ENCODE measurements at regions not wholly inside any gene's neighbourhood (a gene's known extent, or its start where the extent isn't known, plus 50 kb on each side); places are given as distances from the start of the nearest gene placed in this dataset.
"Not testable (repeated sequence)": the region's sequence is repeated elsewhere in the genome, so short reads cannot be mapped to it uniquely, and the experiment has no call there.

- Histone ChIP-seq H3K27me3 (ENCODE audit: insufficient read depth, low read length) (no peaks in the 10 kb centered on the region), H3K36me3 (ENCODE audit: insufficient read depth, low read depth, low read length) (no peaks in the 10 kb centered on the region), H3K9ac (ENCODE audit: low read depth, low read length) (no peak overlapping the region), H3K9me3 (ENCODE audit: insufficient read depth, low read depth, low read length) (no peaks in the 10 kb centered on the region), H3K4me3 (ENCODE audit: low read length) (no peak overlapping the region), H3K4me1 (ENCODE audit: insufficient read depth, low read length) (no peaks in the 10 kb centered on the region), H3K27ac (ENCODE audit: low read length) (no peak overlapping the region)
Measured at GRCh38 chr2:19631871-19632270, 269.9 kb downstream of the TTC32 start.

- H3K9me3 ChIP-seq (ENCODE audit: insufficient read depth, low read depth, low read length): no peaks in the 10 kb centered on the region
- no peak overlapping the region for H3K9ac ChIP-seq (ENCODE audit: low read depth, low read length)
- H3K4me1 ChIP-seq (ENCODE audit: insufficient read depth, low read length): no peaks in the 10 kb centered on the region
- H3K27me3 ChIP-seq (ENCODE audit: insufficient read depth, low read length): no peaks in the 10 kb centered on the region
- no peaks in the 10 kb centered on the region for H3K36me3 ChIP-seq (ENCODE audit: insufficient read depth, low read depth, low read length)
- no peak overlapping the region for H3K4me3 ChIP-seq (ENCODE audit: low read length)
- H3K27ac ChIP-seq (ENCODE audit: low read length): no peak overlapping the region
Measured at GRCh38 chr2:19630921-19631320, 270.9 kb downstream of the TTC32 start.

DNA sequence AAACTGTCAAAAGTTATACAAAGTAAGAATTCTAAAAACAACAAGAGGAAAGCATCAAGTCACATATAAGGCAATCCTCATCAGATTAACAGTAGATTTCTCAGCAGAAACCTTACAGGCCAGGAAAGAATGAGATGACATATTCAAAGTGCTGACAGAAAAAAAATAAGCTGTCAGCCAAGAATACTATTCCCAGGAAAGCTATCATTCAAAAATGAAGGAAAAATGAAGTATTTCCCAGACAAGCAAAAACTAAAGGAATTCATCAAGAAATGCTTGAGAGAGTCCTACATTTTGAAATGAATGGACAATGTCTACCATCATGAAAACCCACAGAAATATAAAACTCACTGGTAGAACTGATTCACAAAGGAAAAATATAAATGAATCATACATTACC is 268.9 kb upstream of the OSR1 start:
- no peaks in the 10 kb centered on the region for H3K4me1 ChIP-seq (ENCODE audit: insufficient read depth, low read length)
- no peak overlapping the region for H3K27ac ChIP-seq (ENCODE audit: low read length)
- H3K36me3 ChIP-seq (ENCODE audit: insufficient read depth, low read depth, low read length): no peaks in the 10 kb centered on the region
- no peak overlapping the region for H3K9ac ChIP-seq (ENCODE audit: low read depth, low read length)
- no peaks in the 10 kb centered on the region for H3K9me3 ChIP-seq (ENCODE audit: insufficient read depth, low read depth, low read length)
- H3K4me3 ChIP-seq (ENCODE audit: low read length): no peak overlapping the region
- no peaks in the 10 kb centered on the region for H3K27me3 ChIP-seq (ENCODE audit: insufficient read depth, low read length)

DNA sequence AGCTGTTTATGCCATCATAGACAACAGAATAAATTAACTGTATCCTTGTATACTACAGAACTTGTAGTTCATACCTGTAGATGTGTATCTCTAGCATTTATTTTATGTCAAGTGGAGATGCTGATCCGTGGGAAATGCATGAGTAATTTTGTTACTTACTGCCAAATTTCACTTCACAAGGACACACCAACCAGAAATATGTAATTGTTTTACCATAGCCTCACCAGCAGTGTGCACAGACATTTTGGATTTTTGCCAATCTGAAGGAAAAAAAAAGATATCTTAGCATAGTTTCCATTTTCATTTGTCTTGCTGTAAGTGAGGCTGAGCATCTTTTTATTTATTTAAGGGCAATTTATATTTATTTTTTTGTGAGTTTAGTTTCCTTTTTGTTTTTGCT is 265.1 kb upstream of the OSR1 start:
- Histone ChIP-seq H3K4me1 (ENCODE audit: insufficient read depth, low read length) (no peaks in the 10 kb centered on the region), H3K27me3 (ENCODE audit: insufficient read depth, low read length) (no peaks in the 10 kb centered on the region), H3K36me3 (ENCODE audit: insufficient read depth, low read depth, low read length) (no peaks in the 10 kb centered on the region), H3K9me3 (ENCODE audit: insufficient read depth, low read depth, low read length) (no peaks in the 10 kb centered on the region), H3K9ac (ENCODE audit: low read depth, low read length) (no peak overlapping the region), H3K27ac (ENCODE audit: low read length) (no peak overlapping the region), H3K4me3 (ENCODE audit: low read length) (no peak overlapping the region)

- Histone ChIP-seq H3K4me1 (ENCODE audit: insufficient read depth, low read length) (no peaks in the 10 kb centered on the region), H3K27me3 (ENCODE audit: insufficient read depth, low read length) (no peaks in the 10 kb centered on the region), H3K27ac (ENCODE audit: low read length) (no peak overlapping the region), H3K4me3 (ENCODE audit: low read length) (no peak overlapping the region), H3K36me3 (ENCODE audit: insufficient read depth, low read depth, low read length) (no peaks in the 10 kb centered on the region), H3K9ac (ENCODE audit: low read depth, low read length) (no peak overlapping the region), H3K9me3 (ENCODE audit: insufficient read depth, low read depth, low read length) (peaks cover 16% of the 10 kb centered on the region)
Measured at GRCh38 chr2:19617257-19617848, 258.9 kb upstream of the OSR1 start.

DNA sequence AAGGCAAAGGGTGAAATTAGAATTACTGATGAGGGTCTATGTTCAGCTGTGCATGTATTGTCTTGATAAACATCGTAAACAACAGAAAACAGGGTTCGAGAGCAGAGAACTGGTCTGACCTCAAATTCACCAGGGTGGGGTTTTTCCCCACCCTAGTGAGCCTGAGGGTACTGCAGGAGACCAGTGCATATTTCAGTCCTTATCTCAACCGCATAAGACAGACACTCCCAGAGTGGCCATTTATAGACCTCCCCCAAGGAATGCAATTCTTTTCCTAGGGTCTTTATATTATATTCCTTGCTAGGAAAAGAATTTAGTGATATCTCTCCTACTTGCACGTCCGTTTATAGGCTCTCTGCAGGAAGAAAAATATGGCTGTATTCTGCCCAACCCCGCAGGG is 257.0 kb upstream of the OSR1 start:
- not testable (repeated sequence) for H3K4me1 ChIP-seq (ENCODE audit: insufficient read depth, low read length); H3K27me3 ChIP-seq (ENCODE audit: insufficient read depth, low read length); H3K27ac ChIP-seq (ENCODE audit: low read length); H3K4me3 ChIP-seq (ENCODE audit: low read length); H3K9ac ChIP-seq (ENCODE audit: low read depth, low read length); H3K36me3 ChIP-seq (ENCODE audit: insufficient read depth, low read depth, low read length)
- peaks cover 16% of the 10 kb centered on the region for H3K9me3 ChIP-seq (ENCODE audit: insufficient read depth, low read depth, low read length)

DNA sequence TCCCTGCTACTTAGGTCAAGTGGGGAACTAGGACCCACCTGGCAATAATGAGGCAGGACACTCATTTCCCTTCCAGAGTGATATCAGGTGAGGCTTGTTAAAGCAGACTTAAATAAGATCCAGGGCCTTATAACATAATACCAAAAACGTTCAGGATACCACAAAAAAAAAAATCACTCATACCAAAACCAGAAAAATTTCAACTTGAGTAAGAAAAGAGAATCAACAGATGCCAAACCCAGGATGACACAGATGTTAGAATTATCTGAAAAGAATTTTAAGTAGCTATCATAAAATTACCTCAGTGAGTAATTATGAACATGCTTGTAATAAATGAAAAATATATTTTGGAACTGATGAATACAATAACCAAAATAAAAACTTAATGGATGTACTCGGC is 255.6 kb upstream of the OSR1 start:
- Histone ChIP-seq H3K27me3 (ENCODE audit: insufficient read depth, low read length) (no peaks in the 10 kb centered on the region), H3K4me3 (ENCODE audit: low read length) (no peak overlapping the region), H3K27ac (ENCODE audit: low read length) (no peak overlapping the region), H3K36me3 (ENCODE audit: insufficient read depth, low read depth, low read length) (no peaks in the 10 kb centered on the region), H3K9me3 (ENCODE audit: insufficient read depth, low read depth, low read length) (peaks cover 16% of the 10 kb centered on the region), H3K9ac (ENCODE audit: low read depth, low read length) (no peak overlapping the region), H3K4me1 (ENCODE audit: insufficient read depth, low read length) (no peaks in the 10 kb centered on the region)

- H3K9me3 ChIP-seq (ENCODE audit: insufficient read depth, low read depth, low read length): peaks cover 16% of the 10 kb centered on the region
- H3K4me1 ChIP-seq (ENCODE audit: insufficient read depth, low read length): no peaks in the 10 kb centered on the region
- no peaks in the 10 kb centered on the region for H3K27me3 ChIP-seq (ENCODE audit: insufficient read depth, low read length)
- no peak overlapping the region for H3K27ac ChIP-seq (ENCODE audit: low read length)
- no peaks in the 10 kb centered on the region for H3K36me3 ChIP-seq (ENCODE audit: insufficient read depth, low read depth, low read length)
- H3K4me3 ChIP-seq (ENCODE audit: low read length): no peak overlapping the region
- H3K9ac ChIP-seq (ENCODE audit: low read depth, low read length): no peak overlapping the region
Measured at GRCh38 chr2:19611491-19612332, 253.3 kb upstream of the OSR1 start.

DNA sequence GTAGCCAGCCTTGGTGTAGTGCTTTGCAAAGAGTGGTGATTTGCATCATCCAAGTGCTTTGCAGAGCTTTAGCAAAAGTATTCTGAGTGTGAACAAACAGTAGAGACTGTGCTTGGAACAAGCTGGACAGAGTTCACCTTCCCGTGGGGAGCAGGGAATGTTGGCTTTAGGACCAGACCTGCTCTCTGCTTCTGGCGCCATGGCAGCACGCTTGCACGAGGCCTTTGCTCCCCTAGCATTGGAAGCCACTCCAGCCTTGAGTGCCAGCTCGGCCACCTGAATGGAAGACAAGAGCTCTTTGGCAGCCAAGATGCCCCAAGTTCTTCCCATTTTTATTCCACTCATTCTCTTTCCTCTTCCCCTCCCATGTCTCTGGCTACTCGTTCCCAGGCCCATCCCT is 250.8 kb upstream of the OSR1 start:
- no peaks in the 10 kb centered on the region for H3K4me1 ChIP-seq (ENCODE audit: insufficient read depth, low read length)
- no peak overlapping the region for H3K4me3 ChIP-seq (ENCODE audit: low read length)
- H3K9me3 ChIP-seq (ENCODE audit: insufficient read depth, low read depth, low read length): peaks cover 7% of the 10 kb centered on the region; the same call in 1 of the 2 replicates
- no peak overlapping the region for H3K9ac ChIP-seq (ENCODE audit: low read depth, low read length)
- H3K36me3 ChIP-seq (ENCODE audit: insufficient read depth, low read depth, low read length): no peaks in the 10 kb centered on the region
- H3K27me3 ChIP-seq (ENCODE audit: insufficient read depth, low read length): no peaks in the 10 kb centered on the region
- no peak overlapping the region for H3K27ac ChIP-seq (ENCODE audit: low read length)

DNA sequence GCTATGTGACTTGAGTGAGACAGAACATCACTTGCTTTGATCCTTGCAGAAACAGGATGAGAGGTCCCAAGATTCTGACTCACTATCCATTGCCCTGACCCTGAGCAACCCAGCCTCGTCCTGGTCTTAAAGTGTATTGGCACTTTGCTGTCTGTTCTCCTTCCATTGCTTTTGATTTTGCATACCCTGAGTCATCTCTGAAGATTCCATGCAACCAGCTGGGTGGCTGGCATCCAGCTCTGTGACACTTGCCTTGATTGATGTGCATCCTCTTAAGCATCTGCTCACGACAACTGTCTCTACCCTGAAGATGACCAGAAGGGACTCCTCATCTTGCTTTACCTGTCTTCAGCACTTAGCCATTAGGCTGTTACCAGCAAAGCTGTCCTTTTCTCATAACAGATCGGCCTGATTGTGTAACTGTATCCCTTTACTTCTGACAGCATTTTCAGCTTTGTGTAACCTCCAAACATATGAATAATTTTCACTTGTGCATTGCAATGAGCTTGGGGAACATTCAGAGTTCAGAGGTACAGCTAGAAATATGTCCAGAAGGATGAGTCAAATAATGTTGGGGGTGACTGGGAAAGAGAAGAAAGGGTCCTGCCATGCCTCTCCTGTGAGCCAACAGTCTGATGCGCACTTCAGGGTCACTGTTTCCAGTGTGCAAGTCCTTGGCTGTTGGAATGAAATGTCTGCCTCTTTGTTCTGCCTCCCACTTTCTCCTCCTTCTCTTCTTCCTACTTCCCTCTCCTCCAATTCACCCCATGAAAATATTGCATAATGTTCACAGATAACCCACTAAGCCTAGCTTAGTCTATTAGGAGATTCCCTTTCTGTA is 249.7 kb upstream of the OSR1 start:
- Histone ChIP-seq H3K27me3 (ENCODE audit: insufficient read depth, low read length) (no peaks in the 10 kb centered on the region), H3K9ac (ENCODE audit: low read depth, low read length) (no peak overlapping the region), H3K9me3 (ENCODE audit: insufficient read depth, low read depth, low read length) (no peaks in the 10 kb centered on the region), H3K36me3 (ENCODE audit: insufficient read depth, low read depth, low read length) (no peaks in the 10 kb centered on the region), H3K4me3 (ENCODE audit: low read length) (no peak overlapping the region), H3K27ac (ENCODE audit: low read length) (no peak overlapping the region), H3K4me1 (ENCODE audit: insufficient read depth, low read length) (no peaks in the 10 kb centered on the region)

DNA sequence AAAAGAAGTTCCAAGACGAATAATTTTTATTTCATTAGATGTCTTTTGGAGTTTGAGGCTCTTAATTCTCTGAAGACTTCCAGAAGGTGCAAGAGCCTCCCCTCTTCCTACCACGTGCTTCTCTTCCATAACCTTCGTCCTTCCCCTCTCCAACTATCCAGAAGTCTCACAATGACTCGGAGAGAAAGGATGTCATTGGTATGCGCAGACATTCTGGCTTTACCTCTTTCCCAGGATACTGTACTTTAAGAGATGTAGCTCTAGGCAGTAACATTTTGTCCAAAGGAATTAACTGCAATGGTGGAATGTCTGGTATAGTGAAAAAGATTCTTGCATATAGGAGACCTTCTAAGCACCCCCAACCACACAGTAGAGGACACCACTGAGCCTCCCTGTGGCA is 249.0 kb upstream of the OSR1 start:
- H3K27me3 ChIP-seq (ENCODE audit: insufficient read depth, low read length): no peaks in the 10 kb centered on the region
- H3K27ac ChIP-seq (ENCODE audit: low read length): no peak overlapping the region
- H3K9me3 ChIP-seq (ENCODE audit: insufficient read depth, low read depth, low read length): no peaks in the 10 kb centered on the region
- H3K4me3 ChIP-seq (ENCODE audit: low read length): no peak overlapping the region
- no peaks in the 10 kb centered on the region for H3K4me1 ChIP-seq (ENCODE audit: insufficient read depth, low read length)
- no peaks in the 10 kb centered on the region for H3K36me3 ChIP-seq (ENCODE audit: insufficient read depth, low read depth, low read length)
- H3K9ac ChIP-seq (ENCODE audit: low read depth, low read length): no peak overlapping the region

DNA sequence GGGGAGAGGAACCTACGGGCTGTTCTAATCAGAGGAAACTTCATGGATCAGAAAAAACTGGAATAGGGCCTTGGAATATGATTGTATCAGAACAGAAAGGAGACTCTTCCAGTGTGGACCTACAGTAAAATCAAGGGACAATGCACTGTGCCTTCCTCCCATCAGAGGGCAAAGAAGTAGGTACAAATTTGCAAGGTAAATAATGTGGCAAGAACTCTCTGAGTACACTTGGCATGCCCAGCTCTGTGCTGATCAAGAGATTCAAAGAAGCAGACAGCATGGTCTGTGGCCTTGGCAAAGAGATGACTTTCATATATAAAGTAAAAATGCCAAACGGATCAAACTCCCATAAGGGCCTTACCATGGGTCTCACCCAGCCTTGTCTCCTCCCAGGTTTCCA is 242.6 kb upstream of the OSR1 start:
- H3K4me3 ChIP-seq (ENCODE audit: low read length): no peak overlapping the region
- no peaks in the 10 kb centered on the region for H3K36me3 ChIP-seq (ENCODE audit: insufficient read depth, low read depth, low read length)
- no peak overlapping the region for H3K27ac ChIP-seq (ENCODE audit: low read length)
- H3K9ac ChIP-seq (ENCODE audit: low read depth, low read length): no peak overlapping the region
- H3K4me1 ChIP-seq (ENCODE audit: insufficient read depth, low read length): no peaks in the 10 kb centered on the region
- H3K9me3 ChIP-seq (ENCODE audit: insufficient read depth, low read depth, low read length): no peaks in the 10 kb centered on the region
- H3K27me3 ChIP-seq (ENCODE audit: insufficient read depth, low read length): no peaks in the 10 kb centered on the region
